GM18909 (cell line): ENCODE measurements at regions not wholly inside any gene's neighbourhood (a gene's known extent, or its start where the extent isn't known, plus 50 kb on each side); places are given as distances from the start of the nearest gene placed in this dataset.

ENCODE experiments used
- ATAC-seq: cut with Tn5 transposase; IDR thresholded peaks from one replicate; pipeline ENCODE4 v1.9.1; 2021; ENCODE audit warnings: mild to moderate bottlenecking; ENCODE audit not compliant: unreplicated experiment, poor library complexity

DNA sequence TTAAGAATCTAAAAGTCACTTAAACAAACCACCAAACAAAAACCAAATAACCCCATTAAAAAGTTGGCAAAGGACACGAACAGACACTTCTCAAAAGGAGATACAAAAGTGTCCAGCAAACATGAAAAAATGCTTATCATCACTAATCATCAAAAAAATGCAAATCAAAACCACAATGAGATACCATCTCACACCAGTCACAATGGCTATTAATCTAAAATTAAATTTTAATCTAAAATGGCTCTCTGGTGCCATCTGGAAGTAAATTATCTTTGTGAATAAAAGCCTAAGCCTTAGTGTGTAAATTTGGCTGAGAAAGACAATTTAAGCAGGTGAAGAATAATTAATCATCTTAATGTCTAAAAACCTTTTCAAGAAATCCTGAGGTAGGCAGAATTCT lies 204.5 kb upstream of the PPFIA2 start:
- ATAC-seq = no peak

DNA sequence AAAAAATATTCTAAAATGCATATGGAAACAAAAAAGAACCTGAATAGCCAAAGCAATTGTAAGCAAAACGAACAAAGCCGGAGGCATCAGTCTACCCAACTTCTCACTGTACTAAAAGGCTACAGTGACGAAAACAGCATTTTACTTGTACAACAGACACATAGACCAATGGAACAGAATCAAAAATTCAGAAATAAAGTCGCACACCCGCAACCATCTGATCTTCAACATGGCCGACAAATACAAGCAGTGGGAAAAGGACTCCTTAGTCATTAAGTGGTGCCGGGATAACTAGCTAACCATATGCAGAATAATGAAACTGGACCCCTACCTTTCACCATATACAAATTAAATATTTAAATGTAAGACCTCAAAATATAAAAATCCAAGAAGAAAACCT lies 203.9 kb upstream of the PPFIA2 start:
- ATAC-seq = no peak

GRCh38 chr12:81962126-81962856 lies 203.1 kb upstream of the PPFIA2 start:
- no peak for ATAC-seq

DNA sequence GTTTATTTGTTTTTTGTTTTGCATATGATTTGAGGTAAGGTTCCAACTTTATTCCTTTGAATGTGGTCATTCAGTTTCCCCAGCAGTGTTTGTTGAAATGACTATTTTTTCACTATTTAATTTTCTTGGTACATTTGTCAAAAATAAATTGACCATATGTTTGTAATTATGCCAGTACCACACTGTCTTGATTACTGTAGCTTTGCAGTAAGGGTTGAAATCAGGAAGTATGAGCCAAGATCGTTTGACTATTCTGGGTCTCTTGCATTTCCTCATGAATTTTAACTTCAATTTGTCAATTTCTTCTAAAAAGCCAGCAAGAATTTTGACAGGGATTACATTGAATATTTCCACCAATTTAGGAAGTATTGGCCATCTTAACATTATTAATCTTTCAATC lies 199.3 kb upstream of the PPFIA2 start:
- ATAC-seq = no peak

- no peak for ATAC-seq
These were observed 198.5 kb upstream of the PPFIA2 start for GRCh38 chr12:81957631-81958030.

- no peak for ATAC-seq
These were observed 197.3 kb upstream of the PPFIA2 start for GRCh38 chr12:81956468-81956860.

GRCh38 chr12:81953541-81953940 lies 194.4 kb upstream of the PPFIA2 start:
- ATAC-seq = no peak

DNA sequence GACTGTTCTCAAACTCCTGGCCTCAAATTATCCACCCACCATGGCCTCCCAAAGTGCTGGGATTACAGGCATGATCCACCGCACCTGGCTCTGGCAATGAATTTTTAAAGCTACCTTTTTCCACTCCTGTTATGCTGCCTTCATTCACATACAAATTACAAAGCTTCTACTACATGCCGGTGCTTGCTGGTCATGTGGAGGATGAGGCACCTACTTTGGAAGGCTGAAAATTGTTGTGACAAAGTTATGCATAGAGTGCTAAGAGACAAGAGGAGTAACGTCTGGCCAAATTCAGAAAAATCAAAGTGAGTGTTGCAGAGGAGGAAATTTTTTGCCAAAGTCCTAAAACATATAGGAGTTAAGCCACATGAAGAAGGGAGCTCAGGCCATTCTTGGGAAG lies 191.7 kb upstream of the PPFIA2 start:
- no peak for ATAC-seq

- ATAC-seq = no peak
These were observed 190.7 kb upstream of the PPFIA2 start for GRCh38 chr12:81949841-81950308.

DNA sequence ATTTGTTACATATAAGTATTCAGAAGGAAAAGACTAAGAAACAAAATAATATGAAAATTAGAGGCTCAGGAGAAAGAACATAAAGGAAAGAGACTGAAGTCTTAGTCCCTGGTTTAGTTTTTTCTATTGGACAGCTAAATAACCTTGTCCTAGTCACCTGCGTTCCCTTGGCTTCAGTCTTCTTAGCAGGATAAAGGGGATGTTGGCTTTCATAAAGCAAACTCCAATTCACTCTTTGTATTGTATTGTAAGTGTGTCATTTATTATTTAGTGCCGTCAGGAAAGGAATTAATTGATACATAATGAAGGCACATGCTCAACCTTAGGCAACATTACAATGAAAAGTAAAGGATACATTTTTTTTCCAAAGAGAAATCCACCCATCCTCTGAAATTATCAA lies 190.3 kb upstream of the PPFIA2 start:
- no peak for ATAC-seq

GRCh38 chr12:81944886-81945285 lies 185.7 kb upstream of the PPFIA2 start:
- no peak for ATAC-seq

GRCh38 chr12:81942594-81942993 lies 183.4 kb upstream of the PPFIA2 start:
- ATAC-seq = peak; percentile 92

DNA sequence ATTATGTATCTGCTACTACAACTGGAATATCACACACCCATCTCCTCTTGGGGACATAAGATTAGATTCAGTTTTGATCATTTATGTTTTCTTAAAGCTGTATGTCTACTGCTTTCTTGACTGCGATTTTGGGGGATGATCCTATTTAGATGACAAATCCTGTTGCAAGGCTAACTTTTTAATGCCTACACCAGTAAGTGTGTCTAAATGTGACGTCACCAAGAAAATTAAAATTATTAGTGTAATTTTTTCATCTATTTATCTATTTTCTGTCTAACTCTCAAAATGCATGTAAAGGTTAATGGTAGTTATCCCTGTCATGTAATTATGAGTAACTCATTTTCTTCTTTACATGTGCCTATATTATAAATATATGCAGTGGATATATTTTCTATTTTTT lies 170.9 kb upstream of the PPFIA2 start:
- ATAC-seq = no peak

- no peak for ATAC-seq
These were observed 137.6 kb upstream of the PPFIA2 start for GRCh38 chr12:81896771-81897170.

GRCh38 chr12:81888961-81889360 lies 129.8 kb upstream of the PPFIA2 start:
- no peak for ATAC-seq

- no peak for ATAC-seq
These were observed 129.1 kb upstream of the PPFIA2 start for GRCh38 chr12:81888106-81888740.

DNA sequence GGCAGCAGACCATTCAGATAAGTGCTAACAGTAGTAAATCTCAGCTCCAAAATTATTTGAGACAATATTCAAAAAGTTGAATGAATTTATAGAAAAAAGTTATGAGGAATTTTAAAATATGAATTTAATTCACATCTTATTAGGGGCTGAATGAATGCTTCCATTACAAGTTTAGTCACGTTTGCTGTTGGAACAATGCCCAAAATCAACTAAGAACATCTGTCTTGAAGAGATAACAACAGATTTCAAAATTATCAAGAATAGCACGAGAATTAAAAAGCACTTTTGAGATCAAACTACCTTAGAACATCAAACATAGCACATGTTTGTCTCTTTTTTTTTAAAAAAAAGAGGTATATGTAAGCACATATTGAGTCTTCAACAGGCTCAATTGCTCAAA lies 115.4 kb upstream of the PPFIA2 start:
- no peak for ATAC-seq

- ATAC-seq = no peak
These were observed 115.0 kb upstream of the PPFIA2 start for GRCh38 chr12:81874166-81874565.

DNA sequence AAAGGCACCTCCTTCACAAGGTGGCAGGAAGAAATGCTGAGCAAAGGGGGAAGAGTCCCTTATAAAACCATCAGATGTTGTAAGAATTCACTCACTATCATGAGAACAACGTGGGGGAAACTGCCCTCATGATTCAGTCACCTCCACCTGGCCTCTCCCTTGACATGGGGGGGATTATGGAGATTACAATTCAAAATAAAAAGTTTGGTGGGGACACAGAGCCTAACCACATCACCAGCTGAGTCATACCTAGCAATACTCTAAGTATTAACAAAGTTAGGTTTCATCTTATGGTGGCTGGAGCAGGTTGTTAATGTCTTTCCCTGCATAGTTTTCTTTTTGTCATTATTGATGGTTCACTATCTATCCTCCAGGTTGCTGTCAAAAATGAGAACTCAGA lies 113.2 kb upstream of the PPFIA2 start:
- ATAC-seq = no peak

GRCh38 chr12:81866081-81866480 lies 106.9 kb upstream of the PPFIA2 start:
- no peak for ATAC-seq

GRCh38 chr12:81863406-81863805 lies 104.3 kb upstream of the PPFIA2 start:
- no peak for ATAC-seq

DNA sequence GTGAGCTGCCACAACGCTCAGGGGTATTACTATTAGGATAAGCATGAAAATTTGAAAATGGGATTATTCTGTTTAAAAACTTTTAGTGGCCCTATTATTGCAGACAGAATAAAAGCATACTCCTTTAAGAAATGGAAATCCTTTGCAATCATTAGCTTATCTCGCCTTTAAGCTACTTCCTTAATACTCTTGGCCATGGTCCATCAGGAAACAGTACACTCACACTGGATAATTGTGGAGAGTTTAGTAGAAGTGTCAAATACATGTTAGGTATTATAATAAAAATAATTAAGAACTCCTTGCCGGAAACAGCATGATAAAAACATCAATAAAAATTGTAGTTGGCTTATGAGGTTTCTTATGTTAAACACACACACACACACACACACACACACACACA lies 100.4 kb upstream of the PPFIA2 start:
- ATAC-seq = no peak
